ENCODE measurements at regions not wholly inside any gene's neighbourhood (a gene's known extent, or its start where the extent isn't known, plus 50 kb on each side); places are given as distances from the start of the nearest gene placed in this dataset.
"Not testable (repeated sequence)": the region's sequence is repeated elsewhere in the genome, so short reads cannot be mapped to it uniquely, and the experiment has no call there.

GRCh38 chr13:90511903-90512302 lies 835.6 kb upstream of the MIR17HG start:
- no peak overlapping the region for H3K4me3 Mint-ChIP-seq
- H3K36me3 Mint-ChIP-seq = no peaks in the 10 kb centered on the region
- H3K4me1 Mint-ChIP-seq = no peaks in the 10 kb centered on the region

GRCh38 chr13:90514712-90515111 lies 832.8 kb upstream of the MIR17HG start:
- not testable (repeated sequence) for DNase-seq; H3K4me3 Mint-ChIP-seq; H3K36me3 Mint-ChIP-seq; H3K4me1 Mint-ChIP-seq; H3K27me3 Mint-ChIP-seq (ENCODE audit: low read depth in 3 of 3); H3K27ac Mint-ChIP-seq
- peaks cover 6 to 27% (median 18%) of the 10 kb centered on the region in 6 donors for H3K9me3 Mint-ChIP-seq

More at GRCh38 chr13:90511903-90512302, 835.6 kb upstream of the MIR17HG start:
- peaks cover 0 to 3% (median 0%) of the 10 kb centered on the region in 3 donors for H3K27me3 Mint-ChIP-seq (ENCODE audit: low read depth in 3 of 3)
- no peak for DNase-seq
- peaks cover 4 to 33% (median 15%) of the 10 kb centered on the region in 6 donors for H3K9me3 Mint-ChIP-seq
- no peak overlapping the region for H3K27ac Mint-ChIP-seq

- no peak overlapping the region for H3K4me3 Mint-ChIP-seq
- H3K27me3 Mint-ChIP-seq (ENCODE audit: low read depth in 3 of 3) = peaks cover 0 to 3% (median 0%) of the 10 kb centered on the region in 3 donors
- no peak for DNase-seq
- H3K4me1 Mint-ChIP-seq = no peaks in the 10 kb centered on the region
- H3K9me3 Mint-ChIP-seq = peaks cover 15 to 43% (median 30%) of the 10 kb centered on the region in 6 donors
- H3K36me3 Mint-ChIP-seq = peaks cover 0 to 4% (median 0%) of the 10 kb centered on the region in 3 donors
- no peak overlapping the region for H3K27ac Mint-ChIP-seq
These were observed 829.1 kb upstream of the MIR17HG start for GRCh38 chr13:90518417-90518816.

GRCh38 chr13:90519157-90519556 lies 828.3 kb upstream of the MIR17HG start:
- Mint-ChIP-seq H3K4me1 (no peaks in the 10 kb centered on the region), H3K9me3 (peaks cover 15 to 46% (median 33%) of the 10 kb centered on the region in 6 donors), H3K27me3 (ENCODE audit: low read depth in 3 of 3) (peaks cover 0 to 3% (median 0%) of the 10 kb centered on the region in 3 donors), H3K4me3 (no peak overlapping the region), H3K27ac (no peak overlapping the region), H3K36me3 (peaks cover 0 to 4% (median 0%) of the 10 kb centered on the region in 3 donors)
- no peak for DNase-seq

- peaks cover 0 to 4% (median 0%) of the 10 kb centered on the region in 3 donors for H3K36me3 Mint-ChIP-seq
- no peaks in the 10 kb centered on the region for H3K4me1 Mint-ChIP-seq
- H3K9me3 Mint-ChIP-seq = peaks cover 2 to 30% (median 21%) of the 10 kb centered on the region in 6 donors
- no peak overlapping the region for H3K27ac Mint-ChIP-seq
- peaks cover 0 to 3% (median 3%) of the 10 kb centered on the region in 3 donors for H3K27me3 Mint-ChIP-seq (ENCODE audit: low read depth in 3 of 3)
- H3K4me3 Mint-ChIP-seq = no peak overlapping the region
- DNase-seq = no peak
These were observed 820.8 kb upstream of the MIR17HG start for GRCh38 chr13:90526711-90527110.

- Mint-ChIP-seq H3K4me1 (no peaks in the 10 kb centered on the region), H3K27me3 (ENCODE audit: low read depth in 3 of 3) (no peaks in the 10 kb centered on the region), H3K36me3 (no peaks in the 10 kb centered on the region), H3K9me3 (peaks cover 2 to 17% (median 12%) of the 10 kb centered on the region in 6 donors), H3K4me3 (no peak overlapping the region), H3K27ac (no peak overlapping the region)
- no peak for DNase-seq
These were observed 815.7 kb upstream of the MIR17HG start for GRCh38 chr13:90531744-90532143.

GRCh38 chr13:90532861-90533492 lies 814.5 kb upstream of the MIR17HG start:
- H3K27me3 Mint-ChIP-seq (ENCODE audit: low read depth in 3 of 3) = no peaks in the 10 kb centered on the region
- H3K36me3 Mint-ChIP-seq = no peaks in the 10 kb centered on the region
- peaks cover 2 to 21% (median 13%) of the 10 kb centered on the region in 6 donors for H3K9me3 Mint-ChIP-seq
- H3K4me3 Mint-ChIP-seq = no peak overlapping the region
- DNase-seq = no peak
- H3K4me1 Mint-ChIP-seq = no peaks in the 10 kb centered on the region
- no peak overlapping the region for H3K27ac Mint-ChIP-seq

GRCh38 chr13:90533866-90534265 lies 813.6 kb upstream of the MIR17HG start:
- Mint-ChIP-seq H3K9me3 (peaks cover 3 to 29% (median 19%) of the 10 kb centered on the region in 6 donors), H3K4me3 (no peak overlapping the region), H3K27ac (no peak overlapping the region), H3K36me3 (no peaks in the 10 kb centered on the region), H3K27me3 (ENCODE audit: low read depth in 3 of 3) (no peaks in the 10 kb centered on the region), H3K4me1 (no peaks in the 10 kb centered on the region)
- no peak for DNase-seq

GRCh38 chr13:90534617-90535370 lies 812.7 kb upstream of the MIR17HG start:
- H3K9me3 Mint-ChIP-seq = peaks cover 4 to 38% (median 22%) of the 10 kb centered on the region in 6 donors
- H3K27me3 Mint-ChIP-seq (ENCODE audit: low read depth in 3 of 3) = no peaks in the 10 kb centered on the region
- no peak for DNase-seq
- H3K4me3 Mint-ChIP-seq = no peak overlapping the region
- no peaks in the 10 kb centered on the region for H3K36me3 Mint-ChIP-seq
- no peak overlapping the region for H3K27ac Mint-ChIP-seq
- no peaks in the 10 kb centered on the region for H3K4me1 Mint-ChIP-seq

GRCh38 chr13:90535421-90535820 lies 812.1 kb upstream of the MIR17HG start:
- Mint-ChIP-seq H3K27me3 (ENCODE audit: low read depth in 3 of 3) (no peaks in the 10 kb centered on the region), H3K36me3 (no peaks in the 10 kb centered on the region), H3K27ac (no peak overlapping the region), H3K4me3 (no peak overlapping the region), H3K9me3 (peaks cover 11 to 44% (median 25%) of the 10 kb centered on the region in 6 donors), H3K4me1 (no peaks in the 10 kb centered on the region)
- DNase-seq = no peak

GRCh38 chr13:90538063-90538462 lies 809.4 kb upstream of the MIR17HG start:
- Mint-ChIP-seq H3K36me3 (no peaks in the 10 kb centered on the region), H3K27ac (no peak overlapping the region)

GRCh38 chr13:90541346-90541745 lies 806.1 kb upstream of the MIR17HG start:
- no peaks in the 10 kb centered on the region for H3K36me3 Mint-ChIP-seq
- peaks cover 12 to 48% (median 30%) of the 10 kb centered on the region in 6 donors for H3K9me3 Mint-ChIP-seq
- H3K27ac Mint-ChIP-seq = no peak overlapping the region
- no peak for DNase-seq
- H3K27me3 Mint-ChIP-seq (ENCODE audit: low read depth in 3 of 3) = no peaks in the 10 kb centered on the region
- no peaks in the 10 kb centered on the region for H3K4me1 Mint-ChIP-seq
- no peak overlapping the region for H3K4me3 Mint-ChIP-seq

More at GRCh38 chr13:90538063-90538462, 809.4 kb upstream of the MIR17HG start:
- Mint-ChIP-seq H3K4me1 (no peaks in the 10 kb centered on the region), H3K4me3 (no peak overlapping the region), H3K9me3 (peaks cover 12 to 49% (median 22%) of the 10 kb centered on the region in 6 donors), H3K27me3 (ENCODE audit: low read depth in 3 of 3) (no peaks in the 10 kb centered on the region)
- no peak for DNase-seq

- no peak for DNase-seq
- Mint-ChIP-seq H3K27me3 (ENCODE audit: low read depth in 3 of 3) (no peaks in the 10 kb centered on the region), H3K9me3 (peaks cover 19 to 56% (median 40%) of the 10 kb centered on the region in 6 donors), H3K36me3 (no peaks in the 10 kb centered on the region), H3K4me3 (no peak overlapping the region), H3K4me1 (no peaks in the 10 kb centered on the region), H3K27ac (no peak overlapping the region)
These were observed 804.5 kb upstream of the MIR17HG start for GRCh38 chr13:90542959-90543505.

Data from immature natural killer cell (primary cell).